Left lung (tissue), 4 donors: ENCODE measurements at regions not wholly inside any gene's neighbourhood (a gene's known extent, or its start where the extent isn't known, plus 50 kb on each side); places are given as distances from the start of the nearest gene placed in this dataset.

ENCODE experiments used
- ATAC-seq: fragments of 200-7000 bp; cut with Tn5 transposase; one replicate; pipeline ENCODE4 v1.9.1; 2020; ENCODE audit warnings: moderate library complexity
- DNase-seq, 4 donors: peaks; one replicate each; pipeline ENCODE4 v3.0.0-alpha.2; 2013 to 2020
- H3K27ac ChIP-seq, 2 donors: fragments of 200-600 bp; sonication (generic) in 1 of 2; one replicate each; pipeline versions ENCODE4 v1.5.0 to v1.8.0; 2020 to 2021
- H3K27me3 ChIP-seq, 2 donors: fragments of 200-600 bp; sonication (generic) in 1 of 2; one replicate each; pipeline versions ENCODE4 v1.5.0 to v1.8.0; 2020 to 2021
- H3K36me3 ChIP-seq, 2 donors: fragments of 200-600 bp; sonication (generic) in 1 of 2; one replicate each; pipeline versions ENCODE4 v1.5.0 to v1.8.0; 2020 to 2021
- H3K4me1 ChIP-seq, 2 donors: fragments of 200-600 bp; one replicate each; pipeline ENCODE4 v1.8.0; 2021
- H3K4me3 ChIP-seq, 2 donors: fragments of 200-600 bp; sonication (generic) in 1 of 2; one replicate each; pipeline versions ENCODE4 v1.5.0 to v1.8.0; 2020 to 2021; ENCODE audit warnings: mild to moderate bottlenecking in 1 of 2
- H3K9me3 ChIP-seq, 2 donors: fragments of 200-600 bp; sonication (generic) in 1 of 2; one replicate each; pipeline versions ENCODE4 v1.5.0 to v1.8.0; 2020 to 2021
- intact Hi-C, 2 donors: fragments of 100-400 bp; cut with DNase I; formaldehyde crosslinking; loops; one replicate each; pipeline versions ENCODE4 v1.11.2 to v1.14.2; 2022
- TF ChIP-seq, protein P1 (sequence below), 2 donors: fragments of 200-600 bp; sonication (generic) in 1 of 2; IDR thresholded peaks; one replicate each; pipeline versions ENCODE4 v1.5.0 to v1.8.0; 2021; ENCODE audit warnings: antibody characterized with exemption in 2 of 2
- donor health status: DM: no; HTN: yes; CAD: no.
- donor health status: DM: no; HTN: no; CAD: no.

DNA sequence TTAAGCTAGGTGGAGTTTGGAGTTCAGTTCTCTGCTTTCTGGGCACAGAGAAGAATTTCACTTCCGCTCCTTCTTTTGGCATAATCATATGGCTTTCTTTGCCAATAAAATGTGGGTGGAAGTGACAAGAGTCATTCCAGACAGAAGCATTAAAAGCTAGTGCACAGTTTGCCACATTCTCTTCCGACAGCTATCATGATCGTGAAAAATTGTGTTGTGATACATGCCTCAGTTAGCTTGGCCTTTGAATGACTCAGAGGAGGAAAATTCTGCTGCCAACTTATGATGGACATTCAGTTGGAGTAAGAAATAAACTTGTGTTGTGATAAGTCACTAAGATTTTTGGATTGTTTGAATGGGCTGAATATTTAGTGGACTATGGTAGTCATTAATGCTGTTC is 291.7 kb upstream of the SATB1 start:
- no peaks in the 10 kb centered on the region for H3K9me3 ChIP-seq
- no peak overlapping the region for H3K4me3 ChIP-seq
- TF ChIP-seq, protein P1, sequence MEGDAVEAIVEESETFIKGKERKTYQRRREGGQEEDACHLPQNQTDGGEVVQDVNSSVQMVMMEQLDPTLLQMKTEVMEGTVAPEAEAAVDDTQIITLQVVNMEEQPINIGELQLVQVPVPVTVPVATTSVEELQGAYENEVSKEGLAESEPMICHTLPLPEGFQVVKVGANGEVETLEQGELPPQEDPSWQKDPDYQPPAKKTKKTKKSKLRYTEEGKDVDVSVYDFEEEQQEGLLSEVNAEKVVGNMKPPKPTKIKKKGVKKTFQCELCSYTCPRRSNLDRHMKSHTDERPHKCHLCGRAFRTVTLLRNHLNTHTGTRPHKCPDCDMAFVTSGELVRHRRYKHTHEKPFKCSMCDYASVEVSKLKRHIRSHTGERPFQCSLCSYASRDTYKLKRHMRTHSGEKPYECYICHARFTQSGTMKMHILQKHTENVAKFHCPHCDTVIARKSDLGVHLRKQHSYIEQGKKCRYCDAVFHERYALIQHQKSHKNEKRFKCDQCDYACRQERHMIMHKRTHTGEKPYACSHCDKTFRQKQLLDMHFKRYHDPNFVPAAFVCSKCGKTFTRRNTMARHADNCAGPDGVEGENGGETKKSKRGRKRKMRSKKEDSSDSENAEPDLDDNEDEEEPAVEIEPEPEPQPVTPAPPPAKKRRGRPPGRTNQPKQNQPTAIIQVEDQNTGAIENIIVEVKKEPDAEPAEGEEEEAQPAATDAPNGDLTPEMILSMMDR (IDR thresholded peaks at IDR 0.05), result no peak
- intact Hi-C loops, result no loop called here
- no peak overlapping the region for H3K27ac ChIP-seq
- ATAC-seq (no peak), DNase-seq (no peak)
- H3K4me1 ChIP-seq, result no peaks in the 10 kb centered on the region
- no peaks in the 10 kb centered on the region for H3K36me3 ChIP-seq
- no peaks in the 10 kb centered on the region for H3K27me3 ChIP-seq

DNA sequence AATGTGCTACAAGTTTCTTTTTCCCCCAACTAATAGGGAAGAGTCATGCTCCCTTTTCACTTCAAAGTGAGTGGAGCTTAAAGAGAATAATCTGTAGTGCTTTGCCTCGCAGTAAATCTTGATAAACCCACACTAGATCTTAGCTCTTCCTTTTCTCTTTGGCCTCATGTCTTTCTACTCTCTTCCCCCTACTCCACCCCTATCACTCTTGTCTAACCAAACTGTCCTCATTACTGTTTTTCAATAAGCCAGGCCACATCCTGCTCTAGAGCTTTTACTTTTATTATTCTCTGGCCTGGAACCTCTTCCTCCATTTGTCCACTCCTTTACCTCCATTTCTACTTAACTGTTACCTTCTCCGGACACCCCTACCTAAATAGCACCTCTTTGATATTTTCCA is 291.0 kb upstream of the SATB1 start:
- Histone ChIP-seq H3K9me3 (no peaks in the 10 kb centered on the region), H3K4me3 (no peak overlapping the region), H3K27me3 (no peaks in the 10 kb centered on the region), H3K36me3 (no peaks in the 10 kb centered on the region), H3K4me1 (no peaks in the 10 kb centered on the region), H3K27ac (no peak overlapping the region)
- no peak for DNase-seq
- intact Hi-C loops, result no loop called here
- TF ChIP-seq, protein P1 (IDR thresholded peaks at IDR 0.05), result no peak
- ATAC-seq, result no peak

DNA sequence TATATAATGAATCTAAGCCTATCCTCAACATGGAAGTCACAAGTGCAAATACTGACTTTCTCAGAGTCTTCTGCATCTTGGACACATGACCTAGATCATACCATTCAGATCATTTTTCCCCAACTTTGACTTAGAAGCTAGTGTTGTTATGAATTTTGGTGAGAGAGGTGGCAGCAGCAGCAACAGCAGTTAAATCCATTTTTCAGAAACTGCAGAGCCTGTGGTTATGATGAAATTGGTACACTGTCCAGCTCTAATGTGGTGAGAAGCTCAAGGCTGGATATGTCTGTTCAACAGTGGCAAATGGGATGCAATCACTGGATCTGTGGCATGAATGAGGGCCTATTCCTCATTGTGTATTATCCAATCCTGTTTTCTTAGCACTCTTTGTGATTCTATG is 290.1 kb upstream of the SATB1 start:
- DNase-seq, result no peak
- TF ChIP-seq, protein P1 (IDR thresholded peaks at IDR 0.05), result no peak
- intact Hi-C loops, result no loop called here
- no peak overlapping the region for H3K27ac ChIP-seq
- no peaks in the 10 kb centered on the region for H3K4me1 ChIP-seq
- no peaks in the 10 kb centered on the region for H3K9me3 ChIP-seq
- H3K27me3 ChIP-seq, result no peaks in the 10 kb centered on the region
- H3K36me3 ChIP-seq, result no peaks in the 10 kb centered on the region
- ATAC-seq, result no peak
- no peak overlapping the region for H3K4me3 ChIP-seq

DNA sequence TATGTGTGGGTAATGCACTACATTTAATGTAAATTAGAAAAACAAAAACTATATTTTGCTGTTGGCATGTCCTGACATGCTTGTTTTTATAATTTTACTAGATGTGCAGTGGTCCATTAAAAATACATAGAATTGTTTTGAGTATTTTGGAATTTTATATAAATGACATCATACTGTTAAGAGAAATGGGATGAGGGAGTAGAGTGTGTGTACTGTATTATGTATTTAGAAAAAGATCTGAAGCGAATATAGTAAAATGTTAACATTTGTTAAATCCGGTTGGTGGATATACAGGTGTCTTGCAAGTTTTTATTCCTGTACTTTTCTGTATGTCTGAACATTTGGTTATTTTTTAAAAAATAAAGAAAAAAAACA is 288.4 kb upstream of the SATB1 start:
- intact Hi-C loops, result no loop called here
- DNase-seq (no peak), ATAC-seq (no peak)
- no peaks in the 10 kb centered on the region for H3K27me3 ChIP-seq
- no peak overlapping the region for H3K4me3 ChIP-seq
- H3K9me3 ChIP-seq, result no peaks in the 10 kb centered on the region
- no peak overlapping the region for H3K27ac ChIP-seq
- TF ChIP-seq, protein P1 (IDR thresholded peaks at IDR 0.05), result no peak
- no peaks in the 10 kb centered on the region for H3K4me1 ChIP-seq
- H3K36me3 ChIP-seq, result no peaks in the 10 kb centered on the region

DNA sequence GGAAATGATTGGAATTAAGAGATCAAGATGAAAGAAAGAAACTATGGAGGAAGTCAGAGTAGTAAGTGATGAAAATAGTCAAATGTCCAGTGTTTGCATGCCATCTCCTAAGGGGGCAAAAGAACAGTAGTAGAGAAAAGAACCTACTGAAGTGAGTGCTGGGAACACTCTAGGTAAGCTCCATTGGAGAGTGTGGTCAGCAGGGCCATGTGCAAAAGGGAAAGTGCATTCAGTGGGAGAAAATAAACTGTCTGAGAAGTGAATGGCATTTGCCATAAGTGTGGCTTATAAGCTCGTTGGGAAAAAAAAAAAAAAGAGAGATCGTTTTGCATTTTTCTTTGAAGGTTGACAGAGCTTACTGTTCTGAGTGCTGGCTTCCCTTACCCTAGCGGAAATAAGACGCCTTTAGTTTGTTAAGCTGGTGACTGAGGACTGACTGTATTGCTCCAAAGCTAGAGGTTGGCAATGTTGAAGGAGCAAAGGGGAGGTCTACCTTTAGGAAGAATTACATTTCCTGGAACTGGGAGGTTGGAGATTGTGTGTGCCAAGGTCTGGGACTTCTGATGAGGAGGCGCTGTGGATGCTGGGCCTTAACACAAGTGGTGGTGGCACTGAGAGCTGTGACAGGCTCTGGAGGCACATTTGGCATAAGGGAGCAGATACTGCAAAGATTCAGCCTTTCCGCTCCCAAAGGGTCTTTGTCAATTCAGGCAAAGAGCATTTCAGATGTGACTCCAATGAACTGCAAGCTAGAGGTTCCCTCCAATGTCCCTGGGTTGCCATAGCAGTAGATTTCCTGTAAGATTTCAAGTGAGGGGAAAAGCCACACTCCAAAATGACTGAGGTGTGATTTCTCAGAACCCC is 287.8 kb upstream of the SATB1 start:
- Histone ChIP-seq H3K9me3 (no peaks in the 10 kb centered on the region), H3K36me3 (no peaks in the 10 kb centered on the region), H3K27ac (no peak overlapping the region), H3K4me3 (no peak overlapping the region), H3K4me1 (no peaks in the 10 kb centered on the region), H3K27me3 (no peaks in the 10 kb centered on the region)
- no peak for DNase-seq
- no peak for ATAC-seq
- TF ChIP-seq, protein P1 (IDR thresholded peaks at IDR 0.05), result no peak
- intact Hi-C loops, result no loop called here
